ENCODE measurements at regions not wholly inside any gene's neighbourhood (a gene's known extent, or its start where the extent isn't known, plus 50 kb on each side); places are given as distances from the start of the nearest gene placed in this dataset.

GRCh38 chr2:39947294-39948015 lies 168.4 kb upstream of the THUMPD2 start:
- H3K4me3 Mint-ChIP-seq (ENCODE audit: unreplicated experiment), result no peak overlapping the region
- H3K27ac Mint-ChIP-seq (ENCODE audit: unreplicated experiment), result peak overlapping the region; percentile 48
- H3K36me3 Mint-ChIP-seq (ENCODE audit: unreplicated experiment), result no peaks in the 10 kb centered on the region
- H3K27me3 Mint-ChIP-seq (ENCODE audit: unreplicated experiment), result no peaks in the 10 kb centered on the region
- no peak for DNase-seq (ENCODE audit: extremely low spot score, unreplicated experiment)
- peaks cover 45% of the 10 kb centered on the region for H3K4me1 Mint-ChIP-seq (ENCODE audit: unreplicated experiment)
- TF ChIP-seq, protein P1, sequence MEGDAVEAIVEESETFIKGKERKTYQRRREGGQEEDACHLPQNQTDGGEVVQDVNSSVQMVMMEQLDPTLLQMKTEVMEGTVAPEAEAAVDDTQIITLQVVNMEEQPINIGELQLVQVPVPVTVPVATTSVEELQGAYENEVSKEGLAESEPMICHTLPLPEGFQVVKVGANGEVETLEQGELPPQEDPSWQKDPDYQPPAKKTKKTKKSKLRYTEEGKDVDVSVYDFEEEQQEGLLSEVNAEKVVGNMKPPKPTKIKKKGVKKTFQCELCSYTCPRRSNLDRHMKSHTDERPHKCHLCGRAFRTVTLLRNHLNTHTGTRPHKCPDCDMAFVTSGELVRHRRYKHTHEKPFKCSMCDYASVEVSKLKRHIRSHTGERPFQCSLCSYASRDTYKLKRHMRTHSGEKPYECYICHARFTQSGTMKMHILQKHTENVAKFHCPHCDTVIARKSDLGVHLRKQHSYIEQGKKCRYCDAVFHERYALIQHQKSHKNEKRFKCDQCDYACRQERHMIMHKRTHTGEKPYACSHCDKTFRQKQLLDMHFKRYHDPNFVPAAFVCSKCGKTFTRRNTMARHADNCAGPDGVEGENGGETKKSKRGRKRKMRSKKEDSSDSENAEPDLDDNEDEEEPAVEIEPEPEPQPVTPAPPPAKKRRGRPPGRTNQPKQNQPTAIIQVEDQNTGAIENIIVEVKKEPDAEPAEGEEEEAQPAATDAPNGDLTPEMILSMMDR (IDR thresholded peaks at IDR 0.05), result no peak
- peaks cover 5% of the 10 kb centered on the region for H3K9me3 Mint-ChIP-seq (ENCODE audit: unreplicated experiment)

DNA sequence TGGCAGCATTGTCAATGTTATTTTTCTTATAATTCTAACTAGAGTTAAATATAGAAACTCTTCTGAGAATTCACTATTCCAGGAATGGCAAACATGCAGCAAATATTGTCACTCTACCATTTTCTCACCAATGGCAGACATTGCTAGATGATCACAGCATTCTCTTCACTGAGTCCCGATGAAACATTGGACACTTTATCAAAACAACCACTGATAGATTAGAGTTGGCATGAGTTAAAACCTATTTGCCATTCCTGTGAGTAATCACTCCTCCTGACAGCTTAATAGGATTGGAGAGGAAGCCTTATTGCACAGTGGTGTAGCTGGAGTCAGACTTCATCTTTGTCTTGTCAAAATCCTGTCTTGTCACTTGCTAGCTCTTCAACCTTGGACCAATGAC lies 163.9 kb upstream of the THUMPD2 start:
- TF ChIP-seq, protein P1 (IDR thresholded peaks at IDR 0.05), result no peak
- Mint-ChIP-seq H3K4me3 (ENCODE audit: unreplicated experiment) (no peak overlapping the region), H3K27ac (ENCODE audit: unreplicated experiment) (peak overlapping the region; percentile 60), H3K36me3 (ENCODE audit: unreplicated experiment) (no peaks in the 10 kb centered on the region), H3K27me3 (ENCODE audit: unreplicated experiment) (no peaks in the 10 kb centered on the region), H3K9me3 (ENCODE audit: unreplicated experiment) (peaks cover 11% of the 10 kb centered on the region), H3K4me1 (ENCODE audit: unreplicated experiment) (peaks cover 39% of the 10 kb centered on the region)
- no peak for DNase-seq (ENCODE audit: extremely low spot score, unreplicated experiment)

DNA sequence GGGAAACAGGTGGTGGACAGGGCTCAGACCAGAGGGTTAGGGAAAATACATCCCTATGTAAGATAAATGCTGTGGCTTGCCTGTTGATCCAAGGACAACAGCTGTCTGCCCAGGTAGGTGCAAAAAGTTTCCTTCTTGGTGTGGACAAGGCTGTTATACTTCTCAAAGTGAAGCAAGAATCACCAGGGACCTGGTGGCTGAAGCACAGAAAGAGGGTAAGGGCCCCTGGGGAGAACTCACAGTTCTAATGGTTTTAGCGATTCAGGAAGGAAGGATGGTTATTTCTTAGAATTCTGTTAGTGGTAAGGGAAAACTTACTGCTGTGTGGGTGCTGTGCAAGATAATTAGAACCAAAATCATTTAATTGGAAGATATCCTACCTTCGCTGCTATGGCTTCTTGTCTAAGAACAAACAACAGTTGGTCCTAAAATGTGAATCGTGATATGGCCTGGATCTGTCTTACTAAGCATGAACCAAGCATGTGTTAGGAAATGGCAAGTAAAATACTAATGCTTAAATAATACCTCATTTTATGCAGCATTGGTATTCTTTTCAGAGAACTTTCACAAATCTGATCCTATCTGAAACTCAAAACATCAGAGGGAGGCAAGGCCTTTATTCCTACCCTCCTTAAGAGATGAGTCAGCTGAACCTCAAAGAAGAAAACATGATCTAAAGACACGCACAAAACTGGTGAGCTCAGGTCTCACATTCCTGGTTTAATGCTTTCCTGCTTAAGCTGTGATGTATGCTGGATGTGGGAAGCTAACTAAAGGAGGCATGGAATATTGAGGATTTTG lies 159.2 kb upstream of the THUMPD2 start:
- H3K27ac Mint-ChIP-seq (ENCODE audit: unreplicated experiment), result no peak overlapping the region

GRCh38 chr2:39937621-39938020 lies 158.6 kb upstream of the THUMPD2 start:
- H3K4me3 Mint-ChIP-seq (ENCODE audit: unreplicated experiment), result no peak overlapping the region
- no peaks in the 10 kb centered on the region for H3K36me3 Mint-ChIP-seq (ENCODE audit: unreplicated experiment)
- DNase-seq (ENCODE audit: extremely low spot score, unreplicated experiment), result no peak
- H3K27ac Mint-ChIP-seq (ENCODE audit: unreplicated experiment), result no peak overlapping the region
- TF ChIP-seq, protein P1 (IDR thresholded peaks at IDR 0.05), result no peak
- peaks cover 10% of the 10 kb centered on the region for H3K4me1 Mint-ChIP-seq (ENCODE audit: unreplicated experiment)
- no peaks in the 10 kb centered on the region for H3K27me3 Mint-ChIP-seq (ENCODE audit: unreplicated experiment)
- H3K9me3 Mint-ChIP-seq (ENCODE audit: unreplicated experiment), result peaks cover 6% of the 10 kb centered on the region

More for the DNA sequence above, 159.2 kb upstream of the THUMPD2 start:
- peaks cover 6% of the 10 kb centered on the region for H3K9me3 Mint-ChIP-seq (ENCODE audit: unreplicated experiment)
- no peak overlapping the region for H3K4me3 Mint-ChIP-seq (ENCODE audit: unreplicated experiment)
- TF ChIP-seq, protein P1 (IDR thresholded peaks at IDR 0.05), result no peak
- DNase-seq (ENCODE audit: extremely low spot score, unreplicated experiment), result no peak
- no peaks in the 10 kb centered on the region for H3K27me3 Mint-ChIP-seq (ENCODE audit: unreplicated experiment)
- no peaks in the 10 kb centered on the region for H3K36me3 Mint-ChIP-seq (ENCODE audit: unreplicated experiment)
- peaks cover 16% of the 10 kb centered on the region for H3K4me1 Mint-ChIP-seq (ENCODE audit: unreplicated experiment)

DNA sequence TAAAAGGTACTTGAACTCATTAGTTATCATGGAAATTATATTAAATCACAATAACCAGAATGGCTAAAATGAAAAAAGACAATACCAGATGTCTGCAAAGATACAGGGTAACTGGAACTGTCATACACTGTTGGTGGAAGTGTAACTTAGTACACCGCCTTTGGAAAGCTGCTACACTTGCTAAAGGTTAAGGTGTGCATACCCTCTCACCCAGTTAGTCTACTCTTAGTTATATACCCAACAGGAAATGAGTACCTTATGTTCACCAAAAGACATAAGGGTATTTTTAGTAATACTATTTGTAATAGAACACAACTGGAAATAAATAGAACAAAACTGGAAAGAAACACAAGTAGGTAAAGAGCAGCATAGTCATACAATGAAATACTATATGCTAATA lies 155.8 kb upstream of the THUMPD2 start:
- H3K36me3 Mint-ChIP-seq (ENCODE audit: unreplicated experiment), result no peaks in the 10 kb centered on the region
- DNase-seq (ENCODE audit: extremely low spot score, unreplicated experiment), result no peak

More for the DNA sequence above, 155.8 kb upstream of the THUMPD2 start:
- Mint-ChIP-seq H3K4me3 (ENCODE audit: unreplicated experiment) (no peak overlapping the region), H3K27me3 (ENCODE audit: unreplicated experiment) (no peaks in the 10 kb centered on the region), H3K4me1 (ENCODE audit: unreplicated experiment) (no peaks in the 10 kb centered on the region), H3K9me3 (ENCODE audit: unreplicated experiment) (no peaks in the 10 kb centered on the region), H3K27ac (ENCODE audit: unreplicated experiment) (no peak overlapping the region)
- TF ChIP-seq, protein P1 (IDR thresholded peaks at IDR 0.05), result no peak

All from osteocyte (in vitro differentiated cells).